NCI-H2227 (cell line): ENCODE measurements at regions not wholly inside any gene's neighbourhood (a gene's known extent, or its start where the extent isn't known, plus 50 kb on each side); places are given as distances from the start of the nearest gene placed in this dataset.
A peak's percentile ranks its signal among the peaks of the same experiment; 100 is the strongest.
"Not testable (repeated sequence)": the region's sequence is repeated elsewhere in the genome, so short reads cannot be mapped to it uniquely, and the experiment has no call there.

Experiments used
- DNase-seq: peaks from one replicate; lab custom pipeline; 2025; ENCODE audit not compliant: unreplicated experiment; lab: John Stamatoyannopoulos, UW

GRCh38 chr11:38060136-38060535 lies 1462.1 kb upstream of the RAG2 start:
- DNase-seq: no peak

GRCh38 chr11:38046571-38047135 lies 1448.6 kb upstream of the RAG2 start:
- DNase-seq: no peak

GRCh38 chr11:38043060-38043459 lies 1445.0 kb upstream of the RAG2 start:
- no peak for DNase-seq

GRCh38 chr11:38038777-38039176 lies 1440.7 kb upstream of the RAG2 start:
- DNase-seq: no peak

GRCh38 chr11:38019072-38019775 lies 1421.2 kb upstream of the RAG2 start:
- DNase-seq: no peak

- DNase-seq: no peak
Observed at GRCh38 chr11:38014405-38014804, 1416.4 kb upstream of the RAG2 start.

- DNase-seq: no peak
Observed at GRCh38 chr11:38013157-38013556, 1415.1 kb upstream of the RAG2 start.

GRCh38 chr11:38011496-38011895 lies 1413.5 kb upstream of the RAG2 start:
- no peak for DNase-seq

GRCh38 chr11:38009932-38010331 lies 1411.9 kb upstream of the RAG2 start:
- DNase-seq: no peak

- no peak for DNase-seq
Observed at GRCh38 chr11:38006466-38006865, 1408.4 kb upstream of the RAG2 start.

GRCh38 chr11:38005597-38005996 lies 1407.6 kb upstream of the RAG2 start:
- DNase-seq: no peak

GRCh38 chr11:37999171-37999570 lies 1401.1 kb upstream of the RAG2 start:
- no peak for DNase-seq

- no peak for DNase-seq
Observed at GRCh38 chr11:37995886-37996285, 1397.8 kb upstream of the RAG2 start.

- DNase-seq: no peak
Observed at GRCh38 chr11:37988031-37988430, 1390.0 kb upstream of the RAG2 start.

GRCh38 chr11:37984991-37985390 lies 1387.0 kb upstream of the RAG2 start:
- no peak for DNase-seq

- DNase-seq: peak; percentile 10
Observed at GRCh38 chr11:37978647-37979046, 1380.6 kb upstream of the RAG2 start.

GRCh38 chr11:37973941-37974340 lies 1375.9 kb upstream of the RAG2 start:
- DNase-seq: no peak

- DNase-seq: no peak
Observed at GRCh38 chr11:37972691-37973090, 1374.7 kb upstream of the RAG2 start.

GRCh38 chr11:37969336-37969735 lies 1371.3 kb upstream of the RAG2 start:
- DNase-seq: not testable (repeated sequence)

- DNase-seq: no peak
Observed at GRCh38 chr11:37968148-37968547, 1370.1 kb upstream of the RAG2 start.

- no peak for DNase-seq
Observed at GRCh38 chr11:37967635-37968034, 1369.6 kb upstream of the RAG2 start.

- DNase-seq: no peak
Observed at GRCh38 chr11:37963440-37963839, 1365.4 kb upstream of the RAG2 start.

- DNase-seq: no peak
Observed at GRCh38 chr11:37957717-37958116, 1359.7 kb upstream of the RAG2 start.
